CD8-positive, alpha-beta memory T cell (primary cell): ENCODE measurements at regions not wholly inside any gene's neighbourhood (a gene's known extent, or its start where the extent isn't known, plus 50 kb on each side); places are given as distances from the start of the nearest gene placed in this dataset.
"Not testable (repeated sequence)": the region's sequence is repeated elsewhere in the genome, so short reads cannot be mapped to it uniquely, and the experiment has no call there.

Source experiments
- CTCF ChIA-PET: fragments of 350-600 bp; sonication (Branson Sonifier 250); formaldehyde crosslinking; loops from one replicate; lab custom pipeline; 2021; ENCODE audit warnings: antibody characterized with exemption; lab: Charles Lee
- POLR2A ChIA-PET: fragments of 350-600 bp; sonication (Branson Sonifier 250); formaldehyde crosslinking; loops from one replicate; lab custom pipeline; 2021; ENCODE audit warnings: antibody characterized with exemption; lab: Charles Lee
- DNase-seq, 5 donors: peaks; one replicate each; pipeline versions ENCODE4 v3.0.0 to v3.0.0-alpha.2; 2020 to 2022; ENCODE audit warnings: mixed read lengths in 1 of 5
- H3K27ac ChIP-seq: one replicate; pipeline ENCODE4 v1.7.0; 2013; ENCODE audit warnings: low read depth, mild to moderate bottlenecking, low read length, moderate library complexity
- H3K27me3 ChIP-seq: 2 replicates; pipeline ENCODE4 v1.7.0; 2013; ENCODE audit warnings: low read length, mild to moderate bottlenecking; ENCODE audit not compliant: insufficient read depth, poor library complexity, severe bottlenecking
- H3K36me3 ChIP-seq: 2 replicates; pipeline ENCODE4 v1.7.0; 2013; ENCODE audit warnings: mild to moderate bottlenecking, low read length, moderate library complexity; ENCODE audit not compliant: insufficient read depth
- H3K4me1 ChIP-seq: 2 replicates; pipeline ENCODE4 v1.7.0; 2013; ENCODE audit warnings: mild to moderate bottlenecking, low read length, moderate library complexity; ENCODE audit not compliant: insufficient read depth
- H3K4me3 ChIP-seq: 2 replicates; pipeline ENCODE4 v1.7.0; 2013; ENCODE audit warnings: mild to moderate bottlenecking, low read length
- H3K9me3 ChIP-seq: 2 replicates; pipeline ENCODE4 v1.7.0; 2013; ENCODE audit warnings: mild to moderate bottlenecking, low read length
- H3K27ac Mint-ChIP-seq, 8 donors: one replicate each; pipeline ENCODE4 v1.8.0; 2020 to 2021; ENCODE audit warnings: mixed read lengths in 8 of 8, mild to moderate bottlenecking in 6 of 8, inconsistent platforms in 3 of 8, moderate library complexity in 3 of 8
- H3K27me3 Mint-ChIP-seq, 2 donors: one replicate each; pipeline ENCODE4 v1.8.0; 2020 to 2021; ENCODE audit warnings: mixed read lengths in 2 of 2, mild to moderate bottlenecking in 1 of 2, moderate library complexity in 1 of 2
- H3K36me3 Mint-ChIP-seq, 3 donors: one replicate each; pipeline ENCODE4 v1.8.0; 2020 to 2021; ENCODE audit warnings: mixed read lengths in 3 of 3, inconsistent platforms in 1 of 3, mild to moderate bottlenecking in 1 of 3
- H3K4me1 Mint-ChIP-seq, 3 donors: one replicate each; pipeline ENCODE4 v1.8.0; 2020 to 2021; ENCODE audit warnings: mixed read lengths in 3 of 3, inconsistent platforms in 1 of 3, mild to moderate bottlenecking in 1 of 3
- H3K4me3 Mint-ChIP-seq, 7 donors: one replicate each; pipeline ENCODE4 v1.8.0; 2020 to 2021; ENCODE audit warnings: mixed read lengths in 7 of 7, mild to moderate bottlenecking in 6 of 7, moderate library complexity in 4 of 7, inconsistent platforms in 2 of 7
- H3K9me3 Mint-ChIP-seq, 5 donors: one replicate each; pipeline ENCODE4 v1.8.0; 2020 to 2022; ENCODE audit warnings: mixed read lengths in 5 of 5, mild to moderate bottlenecking in 3 of 5, moderate library complexity in 2 of 5, inconsistent platforms in 1 of 5

GRCh38 chr17:33701910-33702309 is 408.8 kb upstream of the ASIC2 start:
- Histone ChIP-seq H3K4me3 (no peak overlapping the region), H3K36me3 (no peaks in the 10 kb centered on the region), H3K4me1 (no peaks in the 10 kb centered on the region), H3K9me3 (no peaks in the 10 kb centered on the region), H3K27me3 (no peaks in the 10 kb centered on the region), H3K27ac (no peak overlapping the region)
- H3K36me3 Mint-ChIP-seq, result no peaks in the 10 kb centered on the region
- no peak overlapping the region for H3K27ac Mint-ChIP-seq
- peaks cover 0 to 2% (median 0%) of the 10 kb centered on the region in 5 donors for H3K9me3 Mint-ChIP-seq
- ChIA-PET POLR2A (no interaction called here), CTCF (no interaction called here)
- peaks cover 2 to 26% of the 10 kb centered on the region in 2 donors for H3K27me3 Mint-ChIP-seq
- H3K4me3 Mint-ChIP-seq, result no peak overlapping the region
- H3K4me1 Mint-ChIP-seq, result no peaks in the 10 kb centered on the region
- DNase-seq, result no peak

DNA sequence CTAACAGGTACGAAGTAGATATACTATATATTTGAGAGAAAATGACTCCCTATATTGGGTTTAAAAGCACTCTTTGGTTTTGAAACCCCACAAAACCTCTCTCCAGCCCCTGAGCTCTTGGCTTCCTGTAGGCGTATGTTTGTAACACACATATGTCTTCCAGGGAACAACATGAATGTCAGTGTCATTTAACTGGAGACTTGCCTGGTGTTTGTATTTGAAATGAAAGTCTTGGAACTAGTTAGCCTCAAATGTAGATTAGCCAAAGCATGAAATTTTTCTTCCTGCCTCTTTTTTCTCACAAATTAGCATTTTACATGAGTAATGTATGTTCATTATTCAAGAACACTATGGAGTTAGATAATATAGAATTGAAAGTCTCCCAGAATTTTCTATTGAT is 411.8 kb upstream of the ASIC2 start:
- Mint-ChIP-seq H3K9me3 (peaks cover 0 to 2% (median 0%) of the 10 kb centered on the region in 5 donors), H3K36me3 (no peaks in the 10 kb centered on the region), H3K27me3 (peaks cover 6 to 23% of the 10 kb centered on the region in 2 donors), H3K27ac (no peak overlapping the region), H3K4me3 (no peak overlapping the region), H3K4me1 (no peaks in the 10 kb centered on the region)
- H3K27ac ChIP-seq, result no peak overlapping the region
- no peak overlapping the region for H3K4me3 ChIP-seq
- CTCF ChIA-PET, result interaction anchor here (0.9 kb wide), 1 partner anchor 20 kb away, joined by 3 read pairs; no protein-coding TSS in a partner anchor
- no peaks in the 10 kb centered on the region for H3K4me1 ChIP-seq
- no peak for DNase-seq
- H3K36me3 ChIP-seq, result no peaks in the 10 kb centered on the region
- POLR2A ChIA-PET, result no interaction called here
- no peaks in the 10 kb centered on the region for H3K27me3 ChIP-seq
- H3K9me3 ChIP-seq, result no peaks in the 10 kb centered on the region

DNA sequence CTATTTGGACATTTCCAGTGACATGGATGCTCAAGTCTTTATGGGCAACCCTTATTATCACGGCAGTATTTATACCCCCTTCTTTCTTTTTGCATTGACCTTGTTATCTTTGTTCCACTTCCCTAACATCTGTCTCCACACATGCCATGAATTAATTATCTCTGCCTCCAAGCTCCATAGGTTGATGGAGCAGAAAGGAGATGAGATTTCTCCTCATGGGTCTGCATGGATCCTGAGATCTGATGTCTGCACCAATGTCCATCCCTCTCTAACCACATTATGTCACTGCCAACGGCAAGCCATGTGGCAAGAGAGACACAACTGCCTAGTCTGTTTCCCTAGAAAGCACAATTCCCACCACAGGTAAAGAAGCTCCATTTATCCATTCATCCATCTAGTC is 416.8 kb upstream of the ASIC2 start:
- Histone ChIP-seq H3K4me1 (no peaks in the 10 kb centered on the region), H3K27ac (no peak overlapping the region), H3K36me3 (no peaks in the 10 kb centered on the region), H3K4me3 (no peak overlapping the region), H3K27me3 (no peaks in the 10 kb centered on the region), H3K9me3 (no peaks in the 10 kb centered on the region)
- H3K4me3 Mint-ChIP-seq, result no peak overlapping the region
- POLR2A ChIA-PET, result no interaction called here
- no peak for DNase-seq
- H3K27ac Mint-ChIP-seq, result no peak overlapping the region
- peaks cover 4 to 28% of the 10 kb centered on the region in 2 donors for H3K27me3 Mint-ChIP-seq
- no peaks in the 10 kb centered on the region for H3K36me3 Mint-ChIP-seq
- H3K4me1 Mint-ChIP-seq, result no peaks in the 10 kb centered on the region
- H3K9me3 Mint-ChIP-seq, result peaks cover 0 to 2% (median 0%) of the 10 kb centered on the region in 5 donors
- CTCF ChIA-PET, result no interaction called here

GRCh38 chr17:33712120-33712519 is 419.0 kb upstream of the ASIC2 start:
- H3K27ac ChIP-seq, result no peak overlapping the region
- no peaks in the 10 kb centered on the region for H3K4me1 ChIP-seq
- ChIA-PET CTCF (no interaction called here), POLR2A (no interaction called here)
- no peak for DNase-seq
- H3K4me3 ChIP-seq, result no peak overlapping the region
- no peaks in the 10 kb centered on the region for H3K4me1 Mint-ChIP-seq
- H3K9me3 ChIP-seq, result no peaks in the 10 kb centered on the region
- H3K27me3 ChIP-seq, result no peaks in the 10 kb centered on the region
- H3K36me3 Mint-ChIP-seq, result no peaks in the 10 kb centered on the region
- no peak overlapping the region for H3K27ac Mint-ChIP-seq
- no peak overlapping the region for H3K4me3 Mint-ChIP-seq
- peaks cover 6 to 42% of the 10 kb centered on the region in 2 donors for H3K27me3 Mint-ChIP-seq
- H3K36me3 ChIP-seq, result no peaks in the 10 kb centered on the region
- no peaks in the 10 kb centered on the region for H3K9me3 Mint-ChIP-seq

GRCh38 chr17:33716957-33717356 is 423.9 kb upstream of the ASIC2 start:
- Mint-ChIP-seq H3K27me3 (peaks cover 2 to 34% of the 10 kb centered on the region in 2 donors), H3K36me3 (no peaks in the 10 kb centered on the region), H3K27ac (no peak overlapping the region), H3K4me3 (no peak overlapping the region), H3K9me3 (no peaks in the 10 kb centered on the region), H3K4me1 (no peaks in the 10 kb centered on the region)
- Histone ChIP-seq H3K4me3 (no peak overlapping the region), H3K9me3 (no peaks in the 10 kb centered on the region), H3K36me3 (no peaks in the 10 kb centered on the region), H3K27me3 (no peaks in the 10 kb centered on the region), H3K27ac (no peak overlapping the region), H3K4me1 (no peaks in the 10 kb centered on the region)
- ChIA-PET CTCF (interaction anchor here (1.3 kb wide), 1 partner anchor 34 kb away, joined by 4 read pairs; no protein-coding TSS in a partner anchor), POLR2A (no interaction called here)
- DNase-seq, result no peak

DNA sequence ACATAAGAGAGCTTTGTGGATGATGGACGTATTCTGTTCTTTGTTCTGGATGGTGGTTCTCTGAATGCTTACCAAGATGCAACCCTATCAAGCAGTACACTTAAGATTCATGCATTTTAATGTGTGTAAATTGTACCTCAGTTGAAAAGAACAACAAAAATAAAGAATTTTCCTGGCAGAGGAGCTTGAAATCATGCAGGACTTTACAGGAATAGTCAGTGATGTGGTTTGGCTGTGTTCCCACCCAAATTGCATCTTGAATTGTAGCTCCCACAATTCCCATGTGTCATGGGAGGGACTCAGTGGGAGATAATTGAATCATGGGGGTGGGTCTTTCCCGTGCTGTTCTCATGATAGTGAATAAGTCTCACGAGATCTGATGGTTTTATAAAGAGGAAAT is 430.6 kb upstream of the ASIC2 start:
- H3K4me1 ChIP-seq, H3K36me3 Mint-ChIP-seq, CTCF ChIA-PET, H3K4me1 Mint-ChIP-seq, H3K4me3 ChIP-seq, H3K36me3 ChIP-seq, H3K4me3 Mint-ChIP-seq, H3K27me3 ChIP-seq, H3K9me3 ChIP-seq, H3K9me3 Mint-ChIP-seq, POLR2A ChIA-PET, DNase-seq, H3K27ac ChIP-seq, H3K27ac Mint-ChIP-seq: not testable (repeated sequence)
- H3K27me3 Mint-ChIP-seq, result peaks cover 4 to 38% of the 10 kb centered on the region in 2 donors

GRCh38 chr17:33725675-33726271 is 432.7 kb upstream of the ASIC2 start:
- Histone ChIP-seq H3K4me3 (no peak overlapping the region), H3K9me3 (no peaks in the 10 kb centered on the region), H3K27me3 (peaks cover 6% of the 10 kb centered on the region), H3K27ac (no peak overlapping the region), H3K4me1 (no peaks in the 10 kb centered on the region), H3K36me3 (no peaks in the 10 kb centered on the region)
- Mint-ChIP-seq H3K4me1 (no peaks in the 10 kb centered on the region), H3K9me3 (no peaks in the 10 kb centered on the region), H3K27ac (no peak overlapping the region), H3K36me3 (no peaks in the 10 kb centered on the region), H3K4me3 (no peak overlapping the region), H3K27me3 (peaks cover 8 to 42% of the 10 kb centered on the region in 2 donors)
- CTCF ChIA-PET, result interaction anchor here (1.1 kb wide), 1 partner anchor 21 kb away, joined by 3 read pairs; no protein-coding TSS in a partner anchor
- no peak for DNase-seq
- POLR2A ChIA-PET, result no interaction called here

DNA sequence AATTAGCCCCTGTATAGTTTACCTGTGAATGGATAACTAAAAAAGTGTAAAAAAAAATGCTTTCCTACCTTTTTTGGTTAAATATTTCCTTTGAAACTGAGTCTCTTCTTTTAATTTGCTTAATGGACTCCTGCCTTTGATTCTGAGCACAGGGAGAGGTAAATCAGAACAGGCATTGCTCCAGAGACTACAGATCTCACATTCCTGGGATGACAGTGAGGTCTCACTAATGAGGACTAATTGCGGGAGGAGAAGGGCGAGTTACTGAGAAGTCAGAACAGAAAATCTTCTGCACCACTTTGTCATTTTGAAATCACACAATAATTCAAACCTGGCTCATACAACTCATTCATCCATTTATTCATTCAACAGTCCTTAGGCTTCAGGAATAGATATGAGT is 437.0 kb upstream of the ASIC2 start:
- H3K9me3 ChIP-seq, result no peaks in the 10 kb centered on the region
- ChIA-PET CTCF (no interaction called here), POLR2A (no interaction called here)
- no peak for DNase-seq
- H3K4me1 ChIP-seq, result no peaks in the 10 kb centered on the region
- Mint-ChIP-seq H3K36me3 (no peaks in the 10 kb centered on the region), H3K4me3 (no peak overlapping the region), H3K9me3 (peaks cover 0 to 4% (median 0%) of the 10 kb centered on the region in 5 donors), H3K27ac (no peak overlapping the region), H3K27me3 (peaks cover 15 to 50% of the 10 kb centered on the region in 2 donors), H3K4me1 (no peaks in the 10 kb centered on the region)
- no peaks in the 10 kb centered on the region for H3K36me3 ChIP-seq
- H3K4me3 ChIP-seq, result no peak overlapping the region
- H3K27ac ChIP-seq, result no peak overlapping the region
- H3K27me3 ChIP-seq, result peaks cover 6% of the 10 kb centered on the region
